H1 (cell line): ENCODE measurements at regions not wholly inside any gene's neighbourhood (a gene's known extent, or its start where the extent isn't known, plus 50 kb on each side); places are given as distances from the start of the nearest gene placed in this dataset.

ENCODE experiments used
- CTCF ChIA-PET: fragments of 300-600 bp; sonication (Branson Sonifier 250); formaldehyde crosslinking; loops from one replicate; lab custom pipeline; 2021; ENCODE audit not compliant: partially characterized antibody; lab: Charles Lee
- POLR2A ChIA-PET: fragments of 300-600 bp; sonication (Branson Sonifier 250); formaldehyde crosslinking; loops from one replicate; lab custom pipeline; 2021; ENCODE audit warnings: inconsistent platforms; ENCODE audit not compliant: partially characterized antibody; lab: Charles Lee
- DNase-seq, 2 experiments: peaks; one replicate each; pipeline versions ENCODE4 v3.0.0 to v3.0.0-alpha.2; 2010 to 2022; ENCODE audit warnings: low spot score in 2 of 2, low read depth in 1 of 2, mixed read lengths in 1 of 2
- FAIRE-seq: peaks from 2 replicates; lab custom pipeline; 2011; peaks lifted over from hg19 to GRCh38; lab: Jason Lieb, UNC
- H2AFZ ChIP-seq: 2 replicates; pipeline ENCODE4 v1.8.1; 2012; ENCODE audit warnings: low read length, inconsistent platforms
- H2AK5ac ChIP-seq: 2 replicates; pipeline ENCODE4 v1.6.1; 2013; ENCODE audit warnings: low read depth, low read length
- H2BK120ac ChIP-seq: replicated peaks from 2 replicates; pipeline ENCODE3; 2013; ENCODE audit warnings: low read depth, low read length, inconsistent platforms
- H2BK12ac ChIP-seq: 2 replicates; pipeline ENCODE4 v1.6.1; 2013; ENCODE audit warnings: low read depth, low read length
- H2BK15ac ChIP-seq: 2 replicates; pipeline ENCODE4 v1.6.1; 2013; ENCODE audit warnings: low read length
- H2BK20ac ChIP-seq: 2 replicates; pipeline ENCODE4 v1.6.1; 2013; ENCODE audit warnings: low read length
- H2BK5ac ChIP-seq: 2 replicates; pipeline ENCODE4 v1.6.1; 2013; ENCODE audit warnings: low read depth, low read length
- H3K14ac ChIP-seq: 2 replicates; pipeline ENCODE4 v1.6.1; 2013; ENCODE audit warnings: inconsistent platforms; ENCODE audit not compliant: insufficient read length
- H3K18ac ChIP-seq: 2 replicates; pipeline ENCODE4 v1.6.1; 2013; ENCODE audit warnings: low read length; ENCODE audit errors: extremely low read depth
- H3K23ac ChIP-seq: 2 replicates; pipeline ENCODE4 v1.6.1; 2013; ENCODE audit warnings: inconsistent platforms; ENCODE audit not compliant: insufficient read length
- H3K23me2 ChIP-seq: 2 replicates; pipeline ENCODE4 v1.6.1; 2013; ENCODE audit warnings: low read depth, low read length
- H3K27ac ChIP-seq: 2 replicates; pipeline ENCODE4 v1.6.1; 2011; ENCODE audit warnings: low read depth, low read length, inconsistent platforms
- H3K27me3 ChIP-seq, 4 experiments: replicated peaks in 1 of 4; 1 replicate in 1 of 4; 2 replicates in 3 of 4; pipeline versions ENCODE4 v1.6.1 to v1.8.1; 2011 to 2013; ENCODE audit warnings: low read length in 3 of 4, mild to moderate bottlenecking in 3 of 4, inconsistent platforms in 2 of 4, mixed read lengths in 2 of 4, moderate library complexity in 1 of 4; ENCODE audit not compliant: control insufficient read depth in 3 of 4, insufficient read depth in 3 of 4; ENCODE audit errors: extremely low read depth in 1 of 4
- H3K36me3 ChIP-seq, 4 experiments: 2 replicates each; pipeline versions ENCODE4 v1.6.1 to v1.8.1; 2011 to 2013; ENCODE audit warnings: mild to moderate bottlenecking in 4 of 4, low read length in 3 of 4, moderate library complexity in 2 of 4, control low read depth in 1 of 4, inconsistent platforms in 1 of 4; ENCODE audit not compliant: insufficient read depth in 4 of 4, control insufficient read depth in 2 of 4
- H3K4ac ChIP-seq: replicated peaks from 2 replicates; pipeline ENCODE3; 2013; ENCODE audit warnings: low read length, low read depth, mixed read lengths, inconsistent platforms; ENCODE audit not compliant: insufficient read length
- H3K4me1 ChIP-seq, 4 experiments: replicated peaks in 1 of 4; 1 replicate in 1 of 4; 2 replicates in 3 of 4; pipeline versions ENCODE4 v1.6.1 to v1.8.1; 2011 to 2013; ENCODE audit warnings: low read length in 3 of 4, inconsistent platforms in 2 of 4, mixed read lengths in 1 of 4; ENCODE audit not compliant: insufficient read depth in 4 of 4, control insufficient read depth in 3 of 4
- H3K4me2 ChIP-seq, 2 experiments: 2 replicates each; pipeline versions ENCODE4 v1.6.1 to v1.8.1; 2011 to 2013; ENCODE audit warnings: low read depth in 2 of 2, low read length in 2 of 2, control low read depth in 1 of 2, inconsistent platforms in 1 of 2, mild to moderate bottlenecking in 1 of 2; ENCODE audit not compliant: insufficient read depth in 1 of 2
- H3K4me3 ChIP-seq, 4 experiments: fragments of 200-600, 300-600 bp in 1 of 4; sonication (generic), shearing (Covaris generic), sonication (Bioruptor Twin) in 1 of 4; 2 replicates each; pipeline versions ENCODE4 v1.5.1 to v1.8.1; 2011 to 2016; ENCODE audit warnings: low read length in 4 of 4, low read depth in 3 of 4, control low read depth in 2 of 4, inconsistent platforms in 2 of 4, mild to moderate bottlenecking in 2 of 4, mixed read lengths in 1 of 4, moderate library complexity in 1 of 4; ENCODE audit not compliant: insufficient read depth in 2 of 4; ENCODE audit errors: extremely low read depth in 1 of 4
- H3K56ac ChIP-seq: replicated peaks from 2 replicates; pipeline ENCODE3; 2013; ENCODE audit warnings: low read depth, mild to moderate bottlenecking, mixed read lengths, low read length, inconsistent platforms; ENCODE audit not compliant: insufficient read length
- H3K79me1 ChIP-seq: 2 replicates; pipeline ENCODE4 v1.6.1; 2013; ENCODE audit warnings: low read depth, low read length, control low read depth
- H3K79me2 ChIP-seq, 2 experiments: 2 replicates each; pipeline versions ENCODE4 v1.6.1 to v1.8.1; 2012 to 2013; ENCODE audit warnings: low read length in 2 of 2, mild to moderate bottlenecking in 2 of 2, inconsistent platforms in 1 of 2; ENCODE audit not compliant: insufficient read depth in 2 of 2, control insufficient read depth in 1 of 2
- H3K9ac ChIP-seq, 4 experiments: replicated peaks in 1 of 4; 1 replicate in 1 of 4; 2 replicates in 3 of 4; pipeline versions ENCODE4 v1.6.1 to v1.8.1; 2011 to 2013; ENCODE audit warnings: low read depth in 3 of 4, low read length in 3 of 4, control low read depth in 2 of 4, mild to moderate bottlenecking in 2 of 4, moderate library complexity in 2 of 4, inconsistent platforms in 1 of 4; ENCODE audit errors: extremely low read depth in 1 of 4
- H3K9me3 ChIP-seq, 2 experiments: 2 replicates each; pipeline versions ENCODE4 v1.6.1 to v1.8.1; 2012 to 2013; ENCODE audit warnings: mild to moderate bottlenecking in 2 of 2, moderate library complexity in 2 of 2, control low read depth in 1 of 2, inconsistent platforms in 1 of 2, low read depth in 1 of 2, low read length in 1 of 2, mixed read lengths in 1 of 2; ENCODE audit not compliant: insufficient read depth in 2 of 2
- H4K20me1 ChIP-seq, 2 experiments: replicated peaks in 1 of 2; 2 replicates each; pipeline versions ENCODE3 to v1.8.1; 2011 to 2013; ENCODE audit warnings: inconsistent platforms in 2 of 2, low read length in 2 of 2, mild to moderate bottlenecking in 1 of 2; ENCODE audit not compliant: insufficient read depth in 2 of 2, control insufficient read depth in 1 of 2
- H4K5ac ChIP-seq: 2 replicates; pipeline ENCODE4 v1.6.1; 2013; ENCODE audit warnings: low read length, low read depth, mixed read lengths, inconsistent platforms; ENCODE audit not compliant: insufficient read length
- H4K8ac ChIP-seq: 2 replicates; pipeline ENCODE4 v1.8.0; 2013; ENCODE audit warnings: mild to moderate bottlenecking, moderate library complexity, low read length, inconsistent platforms; ENCODE audit not compliant: insufficient read depth; ENCODE audit errors: extremely low read depth
- H4K91ac ChIP-seq: replicated peaks from 2 replicates; pipeline ENCODE3; 2013; ENCODE audit warnings: low read length, mixed read lengths, inconsistent platforms; ENCODE audit not compliant: insufficient read length
- CBX5 ChIP-seq: fragments of 300-800, 300-1000 bp; sonication (generic); IDR thresholded peaks from 2 replicates; pipeline ENCODE4 v1.7.1; 2016; ENCODE audit warnings: antibody characterized with exemption, low read length, low read depth
- CBX8 ChIP-seq: fragments of 300-800, 300-1000 bp; sonication (generic); IDR thresholded peaks from 2 replicates; pipeline ENCODE4 v1.7.1; 2016; ENCODE audit warnings: low read depth, low read length, borderline replicate concordance
- CHD1 ChIP-seq: IDR thresholded peaks from 2 replicates; pipeline ENCODE4 v1.6.1; 2012; ENCODE audit warnings: low read depth, low read length, improper control_type of control experiment
- EZH2 ChIP-seq: fragments of 200-600 bp; sonication (generic); IDR thresholded peaks from 2 replicates; pipeline ENCODE4 v1.7.1; 2012; ENCODE audit warnings: low read depth, mild to moderate bottlenecking, moderate library complexity, low read length, inconsistent platforms; ENCODE audit not compliant: severe bottlenecking
- SRF ChIP-seq: IDR thresholded peaks from 2 replicates; pipeline ENCODE4 v1.6.1; 2011; ENCODE audit warnings: mild to moderate bottlenecking, low read depth, low read length, moderate library complexity
- WGBS, 2 experiments: shearing (Covaris generic) in 1 of 2; methylation state at CpG; one replicate each; pipeline versions ENCODE4 v1.1.6 to v1.1.7; 2013 to 2015; ENCODE audit warnings: low lambda C conversion rate in 2 of 2, mixed read lengths in 2 of 2, inconsistent platforms in 1 of 2, low coverage in 1 of 2, missing lambda C conversion rate in 1 of 2; ENCODE audit not compliant: insufficient replicate concordance in 2 of 2, insufficient coverage in 1 of 2, insufficient read length in 1 of 2; ENCODE audit errors: extremely low coverage in 1 of 2, missing lambda C conversion rate in 1 of 2; 5-methylcytosine and 5-hydroxymethylcytosine counted together

GRCh38 chr14:100643426-100643825 lies 56.2 kb upstream of the BEGAIN start:
- Histone ChIP-seq H3K27ac (no peak overlapping the region), H3K14ac (no peak overlapping the region), H3K23me2 (no peaks in the 10 kb centered on the region), H2BK5ac (no peak overlapping the region; the same call in 1 of the 2 replicates), H3K36me3 (no peaks in the 10 kb centered on the region), H3K18ac (no peak overlapping the region), H3K4ac (no peak overlapping the region), H4K8ac (no peak overlapping the region), H3K9me3 (no peaks in the 10 kb centered on the region), H2BK12ac (no peak overlapping the region), H3K56ac (no peak overlapping the region), H3K27me3 (no peaks in the 10 kb centered on the region; a peak in 1 of 7 replicates), H2AK5ac (no peak overlapping the region), H4K91ac (no peak overlapping the region), H2BK120ac (no peak overlapping the region), H2AFZ (no peak overlapping the region), H3K4me2 (no peak overlapping the region), H4K5ac (no peak overlapping the region), H3K9ac (no peak overlapping the region), H3K79me1 (no peaks in the 10 kb centered on the region), H3K79me2 (no peaks in the 10 kb centered on the region), H4K20me1 (no peaks in the 10 kb centered on the region), H2BK20ac (no peak overlapping the region), H3K4me1 (peaks cover 3 to 7% (median 6%) of the 10 kb centered on the region in 4 experiments; a peak in 5 of 7 replicates), H3K23ac (no peak overlapping the region), H3K4me3 (no peak overlapping the region), H2BK15ac (no peak overlapping the region)
- ChIA-PET POLR2A (interaction anchor here (0.9 kb wide), 1 partner anchor 25 kb away, joined by 3 read pairs; no protein-coding TSS in a partner anchor), CTCF (interaction anchor here (1.0 to 7.1 kb wide), 9 partner anchors 12 to 258 kb away, joined by 3 to 91 read pairs (median 50); no protein-coding TSS in a partner anchor)
- FAIRE-seq: no peak
- WGBS, 2 experiments: 93% methylated on average over 8 of the region's 8 CpGs; no CpG with 5 or more reads in 1 of the 2 experiments
- DNase-seq: no peak
- no peak for TF ChIP-seq CHD1
- TF ChIP-seq EZH2: no peak
- no peak for TF ChIP-seq CBX5
- no peak for TF ChIP-seq CBX8
- TF ChIP-seq SRF: no peak
